PFSK-1 (cell line): ENCODE measurements at regions not wholly inside any gene's neighbourhood (a gene's known extent, or its start where the extent isn't known, plus 50 kb on each side); places are given as distances from the start of the nearest gene placed in this dataset.

Experiments
- FOXP2 ChIP-seq: optimal IDR thresholded peaks from 2 replicates; pipeline ENCODE3; 2011; ENCODE audit warnings: borderline replicate concordance, control low read depth, inconsistent platforms; ENCODE audit not compliant: insufficient read depth; ENCODE audit errors: extremely low read length, extremely low read depth
- POLR2AphosphoS5 ChIP-seq: IDR thresholded peaks from 2 replicates; pipeline ENCODE4 v1.6.1; 2012; ENCODE audit warnings: low read depth, mild to moderate bottlenecking, control low read depth, low read length, moderate library complexity
- REST ChIP-seq, 2 experiments: IDR thresholded peaks; 2 replicates each; pipeline versions ENCODE4 v1.6.1 to v1.8.0; 2011 to 2012; ENCODE audit warnings: low read depth in 2 of 2, low read length in 2 of 2, control low read depth in 1 of 2, inconsistent platforms in 1 of 2, mild to moderate bottlenecking in 1 of 2, moderate library complexity in 1 of 2; ENCODE audit not compliant: insufficient read depth in 1 of 2
- SIN3A ChIP-seq: IDR thresholded peaks from 2 replicates; pipeline ENCODE4 v1.6.1; 2012; ENCODE audit warnings: mild to moderate bottlenecking, low read length, moderate library complexity, borderline replicate concordance; ENCODE audit not compliant: insufficient read depth
- TAF1 ChIP-seq: IDR thresholded peaks from 2 replicates; pipeline ENCODE4 v1.6.1; 2012; ENCODE audit warnings: low read length, control low read depth, borderline replicate concordance; ENCODE audit not compliant: insufficient read depth

- no peak for TF ChIP-seq REST (IDR thresholded peaks at IDR 0.05; ENCODE audit: insufficient read depth in 1 of 2, low read depth in 2 of 2, low read length in 2 of 2)
- no peak for TF ChIP-seq POLR2AphosphoS5
- no peak for TF ChIP-seq SIN3A
- no peak for TF ChIP-seq FOXP2
- TF ChIP-seq TAF1, result no peak
These were observed 2403.7 kb upstream of the C9orf72 start for GRCh38 chr9:29976981-29977380.

- TF ChIP-seq TAF1 (no peak), POLR2AphosphoS5 (no peak), SIN3A (no peak), FOXP2 (no peak)
These were observed 2403.4 kb upstream of the ACO1 start for GRCh38 chr9:29981013-29981412.

GRCh38 chr9:29999645-30000044, 2384.8 kb upstream of the ACO1 start:
- no peak for TF ChIP-seq TAF1
- TF ChIP-seq POLR2AphosphoS5, result no peak
- no peak for TF ChIP-seq REST (IDR thresholded peaks at IDR 0.05; ENCODE audit: insufficient read depth in 1 of 2, low read depth in 2 of 2, low read length in 2 of 2)
- no peak for TF ChIP-seq FOXP2
- no peak for TF ChIP-seq SIN3A

GRCh38 chr9:30010691-30011090, 2373.8 kb upstream of the ACO1 start:
- TF ChIP-seq FOXP2, result no peak
- no peak for TF ChIP-seq POLR2AphosphoS5
- TF ChIP-seq TAF1, result no peak
- no peak for TF ChIP-seq SIN3A

- TF ChIP-seq SIN3A (no peak), TAF1 (no peak), POLR2AphosphoS5 (no peak), REST (IDR thresholded peaks at IDR 0.05; ENCODE audit: insufficient read depth in 1 of 2, low read depth in 2 of 2, low read length in 2 of 2) (no peak), FOXP2 (no peak)
These were observed 2371.8 kb upstream of the ACO1 start for GRCh38 chr9:30012622-30013021.

- TF ChIP-seq TAF1, result no peak
- TF ChIP-seq SIN3A, result no peak
- no peak for TF ChIP-seq POLR2AphosphoS5
- no peak for TF ChIP-seq REST (IDR thresholded peaks at IDR 0.05; ENCODE audit: insufficient read depth in 1 of 2, low read depth in 2 of 2, low read length in 2 of 2)
- no peak for TF ChIP-seq FOXP2
These were observed 2369.4 kb upstream of the ACO1 start for GRCh38 chr9:30015073-30015472.
